ENCODE measurements at regions not wholly inside any gene's neighbourhood (a gene's known extent, or its start where the extent isn't known, plus 50 kb on each side); places are given as distances from the start of the nearest gene placed in this dataset.

- Histone ChIP-seq H3K4me3 (no peak overlapping the region), H3K36me3 (no peaks in the 10 kb centered on the region), H3K27me3 (peaks cover 0 to 7% (median 0%) of the 10 kb centered on the region in 3 donors), H3K9me3 (no peaks in the 10 kb centered on the region), H3K4me1 (no peaks in the 10 kb centered on the region), H3K27ac (no peak overlapping the region)
- WGBS, 5 donors: 76 to 91% (median 81%) methylated on average over 8 of the region's 8 CpGs
- DNase-seq: no peak
- TF ChIP-seq POLR2AphosphoS5 (IDR thresholded peaks at IDR 0.05): no peak
- TF ChIP-seq EP300 (IDR thresholded peaks at IDR 0.05): no peak
- TF ChIP-seq POLR2A (IDR thresholded peaks at IDR 0.05): no peak
- no peak for TF ChIP-seq CTCF (IDR thresholded peaks at IDR 0.05)
- intact Hi-C loops (cut with DNase I; ENCODE audit: low total_unique reads): no loop called here
Measured at GRCh38 chr20:57795977-57796560, 86.3 kb upstream of the PMEPA1 start.

- TF ChIP-seq POLR2AphosphoS5 (IDR thresholded peaks at IDR 0.05) (no peak), POLR2A (IDR thresholded peaks at IDR 0.05) (no peak), CTCF (IDR thresholded peaks at IDR 0.05) (no peak), EP300 (IDR thresholded peaks at IDR 0.05) (no peak)
- intact Hi-C loops (cut with DNase I; ENCODE audit: low total_unique reads): no loop called here
- Histone ChIP-seq H3K36me3 (no peaks in the 10 kb centered on the region), H3K27me3 (peaks cover 0 to 7% (median 0%) of the 10 kb centered on the region in 3 donors), H3K4me1 (no peaks in the 10 kb centered on the region), H3K4me3 (no peak overlapping the region), H3K27ac (no peak overlapping the region), H3K9me3 (no peaks in the 10 kb centered on the region)
- no peak for DNase-seq
- 67 to 86% (median 84%) methylated on average over 6 of the region's 6 CpGs for WGBS, 5 donors
Measured at GRCh38 chr20:57795342-57795697, 85.5 kb upstream of the PMEPA1 start.

- intact Hi-C loops (cut with DNase I; ENCODE audit: low total_unique reads): no loop called here
- Histone ChIP-seq H3K36me3 (no peaks in the 10 kb centered on the region), H3K4me3 (no peak overlapping the region), H3K4me1 (no peaks in the 10 kb centered on the region), H3K27ac (no peak overlapping the region), H3K9me3 (no peaks in the 10 kb centered on the region), H3K27me3 (peaks cover 0 to 7% (median 0%) of the 10 kb centered on the region in 3 donors)
- TF ChIP-seq CTCF (IDR thresholded peaks at IDR 0.05) (no peak), EP300 (IDR thresholded peaks at IDR 0.05) (no peak), POLR2AphosphoS5 (IDR thresholded peaks at IDR 0.05) (no peak), POLR2A (IDR thresholded peaks at IDR 0.05) (no peak)
- WGBS, 5 donors: 64 to 72% (median 66%) methylated on average over 19 to 21 of the region's 21 CpGs
- DNase-seq: no peak
Measured at GRCh38 chr20:57794600-57795341, 85.0 kb upstream of the PMEPA1 start.

GRCh38 chr20:57794036-57794435 lies 84.2 kb upstream of the PMEPA1 start:
- H3K36me3 ChIP-seq: no peaks in the 10 kb centered on the region
- no peaks in the 10 kb centered on the region for H3K9me3 ChIP-seq
- 90 to 96% (median 92%) methylated on average over 7 of the region's 7 CpGs for WGBS, 5 donors
- H3K4me1 ChIP-seq: no peaks in the 10 kb centered on the region
- H3K4me3 ChIP-seq: no peak overlapping the region
- H3K27me3 ChIP-seq: peaks cover 0 to 7% (median 0%) of the 10 kb centered on the region in 3 donors
- no peak for DNase-seq
- intact Hi-C loops (cut with DNase I; ENCODE audit: low total_unique reads): no loop called here
- TF ChIP-seq POLR2A (IDR thresholded peaks at IDR 0.05) (no peak), CTCF (IDR thresholded peaks at IDR 0.05) (no peak), EP300 (IDR thresholded peaks at IDR 0.05) (no peak), POLR2AphosphoS5 (IDR thresholded peaks at IDR 0.05) (no peak)
- no peak overlapping the region for H3K27ac ChIP-seq
